ENCODE measurements at regions not wholly inside any gene's neighbourhood (a gene's known extent, or its start where the extent isn't known, plus 50 kb on each side); places are given as distances from the start of the nearest gene placed in this dataset.

DNA sequence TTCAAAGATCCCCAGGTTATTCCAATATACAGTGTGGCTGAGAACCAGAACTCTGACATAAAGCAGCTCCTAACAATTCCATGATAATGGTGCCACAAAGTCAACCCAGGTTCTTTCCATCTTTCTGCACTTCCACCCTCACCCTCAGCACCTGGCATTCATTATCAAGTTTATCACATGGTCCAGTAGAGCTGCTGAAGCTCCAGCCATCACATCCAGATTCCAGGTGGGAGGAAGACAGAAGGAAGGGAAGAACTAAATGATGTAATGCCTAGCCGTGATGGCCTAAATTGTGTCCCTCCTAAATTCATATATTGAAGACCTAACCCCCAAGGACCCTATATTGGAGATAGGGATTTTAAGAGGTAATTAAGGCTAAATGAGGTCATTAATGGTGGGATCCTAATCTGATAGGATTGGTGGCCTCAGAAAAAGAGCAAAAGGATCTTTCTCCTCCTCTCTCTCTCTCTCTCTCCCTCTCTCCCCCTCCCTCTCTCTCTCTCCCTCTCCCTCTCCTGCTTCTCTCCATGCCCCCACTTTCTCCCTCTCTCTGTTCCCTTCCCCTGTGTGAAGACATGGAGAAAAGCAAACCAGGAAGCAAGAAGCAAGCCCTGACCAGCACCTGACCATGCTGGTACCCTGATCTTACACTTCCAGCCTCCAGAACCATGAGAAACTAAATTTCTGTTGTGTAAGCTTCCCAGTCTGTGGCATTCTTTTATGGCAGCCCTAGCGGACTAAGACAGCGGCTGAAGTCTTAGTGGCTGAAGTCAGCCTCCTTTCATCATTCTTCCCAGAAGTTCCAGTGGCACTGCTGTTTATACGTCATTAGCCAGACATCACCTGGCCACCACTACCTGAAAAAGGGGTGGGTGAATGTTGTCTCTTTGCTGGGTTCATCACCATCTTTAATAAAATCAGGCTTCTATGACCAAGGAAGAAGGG, 369.7 kb upstream of the PROK2 start:
- WGBS (ENCODE audit: insufficient coverage): no CpG with 5 or more reads among the region's 4 CpGs
- H3K4me1 ChIP-seq (ENCODE audit: control insufficient read depth in 1 of 2, insufficient read depth in 2 of 2, low read length in 2 of 2): no peaks in the 10 kb centered on the region
- DNase-seq: no peak
- no peak overlapping the region for H2AFZ ChIP-seq (ENCODE audit: insufficient read depth, low read depth, low read length, poor library complexity, severe bottlenecking)
- H3K27ac Mint-ChIP-seq: peak overlapping the region in 1 of 7 donors; percentile 37
- no peaks in the 10 kb centered on the region for H3K79me2 ChIP-seq (ENCODE audit: insufficient read depth, low read length)
- no peak overlapping the region for H3K4me3 Mint-ChIP-seq
- H3K36me3 Mint-ChIP-seq: no peaks in the 10 kb centered on the region
- peaks cover 4 to 11% (median 7%) of the 10 kb centered on the region in 3 donors for H3K27me3 Mint-ChIP-seq (ENCODE audit: low read depth in 3 of 3)
- H3K9ac ChIP-seq (ENCODE audit: insufficient read depth, low read length, poor library complexity, severe bottlenecking): no peak overlapping the region
- peaks cover 2% of the 10 kb centered on the region for H3K4me1 Mint-ChIP-seq
- H3K4me3 ChIP-seq (replicated peaks in 1 of 3; ENCODE audit: low read depth in 2 of 3, low read length in 3 of 3): no peak overlapping the region
- peaks cover 0 to 9% (median 3%) of the 10 kb centered on the region in 7 donors for H3K9me3 Mint-ChIP-seq
- H3K27ac ChIP-seq (ENCODE audit: low read depth in 1 of 2, low read length in 2 of 2): no peak overlapping the region
- no peaks in the 10 kb centered on the region for H3K36me3 ChIP-seq (replicated peaks in 1 of 2; ENCODE audit: control insufficient read depth in 1 of 2, insufficient read depth in 2 of 2, low read length in 2 of 2)
- no peaks in the 10 kb centered on the region for H4K20me1 ChIP-seq (ENCODE audit: insufficient read depth, low read length)
- H3K9me3 ChIP-seq (replicated peaks in 1 of 2; ENCODE audit: control insufficient read depth in 1 of 2, insufficient read depth in 1 of 2, low read length in 2 of 2): no peaks in the 10 kb centered on the region
- H3K4me2 ChIP-seq (replicated peaks; ENCODE audit: extremely low read depth, low read length, poor library complexity, severe bottlenecking): no peak overlapping the region
- H3K27me3 ChIP-seq (ENCODE audit: control insufficient read depth in 2 of 2, insufficient read depth in 2 of 2, low read length in 2 of 2): no peaks in the 10 kb centered on the region
- no peak for TF ChIP-seq CTCF (IDR thresholded peaks at IDR 0.05)
- intact Hi-C loops (cut with micrococcal nuclease): no loop called here

GRCh38 chr3:72153477-72154314, 368.7 kb upstream of the PROK2 start:
- DNase-seq: no peak
- WGBS (ENCODE audit: insufficient coverage): 100% methylated on average over 3 of the region's 6 CpGs
- H3K4me2 ChIP-seq (replicated peaks; ENCODE audit: extremely low read depth, low read length, poor library complexity, severe bottlenecking): no peak overlapping the region
- H2AFZ ChIP-seq (ENCODE audit: insufficient read depth, low read depth, low read length, poor library complexity, severe bottlenecking): no peak overlapping the region
- H3K27me3 ChIP-seq (ENCODE audit: control insufficient read depth in 2 of 2, insufficient read depth in 2 of 2, low read length in 2 of 2): no peaks in the 10 kb centered on the region
- H3K36me3 Mint-ChIP-seq: no peaks in the 10 kb centered on the region
- H3K36me3 ChIP-seq (replicated peaks in 1 of 2; ENCODE audit: control insufficient read depth in 1 of 2, insufficient read depth in 2 of 2, low read length in 2 of 2): no peaks in the 10 kb centered on the region
- H3K9ac ChIP-seq (ENCODE audit: insufficient read depth, low read length, poor library complexity, severe bottlenecking): no peak overlapping the region
- no peak overlapping the region for H3K27ac ChIP-seq (ENCODE audit: low read depth in 1 of 2, low read length in 2 of 2)
- no peaks in the 10 kb centered on the region for H3K79me2 ChIP-seq (ENCODE audit: insufficient read depth, low read length)
- H3K4me3 Mint-ChIP-seq: no peak overlapping the region
- no peak for TF ChIP-seq CTCF (IDR thresholded peaks at IDR 0.05)
- no peak overlapping the region for H3K4me3 ChIP-seq (replicated peaks in 1 of 3; ENCODE audit: low read depth in 2 of 3, low read length in 3 of 3)
- H3K27ac Mint-ChIP-seq: no peak overlapping the region
- H3K4me1 ChIP-seq (ENCODE audit: control insufficient read depth in 1 of 2, insufficient read depth in 2 of 2, low read length in 2 of 2): no peaks in the 10 kb centered on the region
- peaks cover 2 to 12% (median 6%) of the 10 kb centered on the region in 7 donors for H3K9me3 Mint-ChIP-seq
- H4K20me1 ChIP-seq (ENCODE audit: insufficient read depth, low read length): no peaks in the 10 kb centered on the region
- peaks cover 2% of the 10 kb centered on the region for H3K4me1 Mint-ChIP-seq
- H3K9me3 ChIP-seq (replicated peaks in 1 of 2; ENCODE audit: control insufficient read depth in 1 of 2, insufficient read depth in 1 of 2, low read length in 2 of 2): peaks cover 0 to 3% of the 10 kb centered on the region in 2 donors
- intact Hi-C loops (cut with micrococcal nuclease): no loop called here
- H3K27me3 Mint-ChIP-seq (ENCODE audit: low read depth in 3 of 3): peaks cover 4 to 11% (median 7%) of the 10 kb centered on the region in 3 donors
